Esophagus squamous epithelium (tissue), 5 donors: ENCODE measurements at regions not wholly inside any gene's neighbourhood (a gene's known extent, or its start where the extent isn't known, plus 50 kb on each side); places are given as distances from the start of the nearest gene placed in this dataset.

Experiments used
- DNase-seq: peaks from one replicate; lab custom pipeline; 2025; lab: John Stamatoyannopoulos, UW
- H3K27ac ChIP-seq, 4 donors: fragments of 200-600 bp; sonication (generic); one replicate each; pipeline ENCODE4 v1.5.1; 2016 to 2019; ENCODE audit warnings: mild to moderate bottlenecking in 1 of 4
- H3K27me3 ChIP-seq, 4 donors: fragments of 200-600 bp; sonication (generic); 1 replicate in 3 of 4; 2 replicates in 1 of 4; pipeline versions ENCODE4 v1.5.1 to v1.6.0; 2017 to 2021; ENCODE audit warnings: antibody characterized with exemption in 1 of 4
- H3K36me3 ChIP-seq, 3 donors: fragments of 200-600 bp; sonication (generic); one replicate each; pipeline ENCODE4 v1.5.1; 2016 to 2019
- H3K4me1 ChIP-seq, 3 donors: fragments of 200-600 bp; sonication (generic); one replicate each; pipeline ENCODE4 v1.5.1; 2017 to 2019
- H3K4me3 ChIP-seq, 4 donors: fragments of 200-600 bp; sonication (generic); 1 replicate in 3 of 4; 2 replicates in 1 of 4; pipeline ENCODE4 v1.5.1; 2016 to 2019; ENCODE audit warnings: mild to moderate bottlenecking in 2 of 4, moderate library complexity in 1 of 4
- H3K9me3 ChIP-seq, 3 donors: fragments of 200-600 bp; sonication (generic); one replicate each; pipeline ENCODE4 v1.5.1; 2016 to 2019
- POLR2A ChIP-seq, 4 donors: fragments of 450-650 bp; IDR thresholded peaks; one replicate each; pipeline ENCODE4 v1.6.1; 2017; ENCODE audit warnings: antibody characterized with exemption in 4 of 4, mild to moderate bottlenecking in 4 of 4, moderate library complexity in 3 of 4
- WGBS, 2 donors: methylation state at CpG; one replicate each; pipeline ENCODE4 v1.1.5; 2018; 5-methylcytosine and 5-hydroxymethylcytosine counted together
- intact Hi-C: fragments of 100-400 bp; cut with DNase I; formaldehyde crosslinking; loops from one replicate; pipeline ENCODE4 v1.15.0; 2022
- TF ChIP-seq, protein P1 (sequence below), 6 experiments: fragments of 450-650 bp in 4 of 6; fragments of 200-600 bp in 2 of 6; sonication (generic) in 2 of 6; IDR thresholded peaks; one replicate each; pipeline ENCODE4 v1.5.1; 2016 to 2019; ENCODE audit warnings: antibody characterized with exemption in 6 of 6, mild to moderate bottlenecking in 4 of 6, moderate library complexity in 4 of 6
- donor health status: DM: yes; HTN: yes; CAD: no.

GRCh38 chr3:20425138-20425537 is 239.1 kb upstream of the SGO1 start:
- H3K27ac ChIP-seq: no peak overlapping the region
- no peaks in the 10 kb centered on the region for H3K4me1 ChIP-seq
- H3K9me3 ChIP-seq: peaks cover 0 to 10% (median 0%) of the 10 kb centered on the region in 3 donors
- DNase-seq: no peak
- H3K4me3 ChIP-seq: no peak overlapping the region
- intact Hi-C loops: no loop called here
- no peaks in the 10 kb centered on the region for H3K36me3 ChIP-seq
- no peaks in the 10 kb centered on the region for H3K27me3 ChIP-seq
- no peak for TF ChIP-seq POLR2A (IDR thresholded peaks at IDR 0.05)
- TF ChIP-seq, protein P1, sequence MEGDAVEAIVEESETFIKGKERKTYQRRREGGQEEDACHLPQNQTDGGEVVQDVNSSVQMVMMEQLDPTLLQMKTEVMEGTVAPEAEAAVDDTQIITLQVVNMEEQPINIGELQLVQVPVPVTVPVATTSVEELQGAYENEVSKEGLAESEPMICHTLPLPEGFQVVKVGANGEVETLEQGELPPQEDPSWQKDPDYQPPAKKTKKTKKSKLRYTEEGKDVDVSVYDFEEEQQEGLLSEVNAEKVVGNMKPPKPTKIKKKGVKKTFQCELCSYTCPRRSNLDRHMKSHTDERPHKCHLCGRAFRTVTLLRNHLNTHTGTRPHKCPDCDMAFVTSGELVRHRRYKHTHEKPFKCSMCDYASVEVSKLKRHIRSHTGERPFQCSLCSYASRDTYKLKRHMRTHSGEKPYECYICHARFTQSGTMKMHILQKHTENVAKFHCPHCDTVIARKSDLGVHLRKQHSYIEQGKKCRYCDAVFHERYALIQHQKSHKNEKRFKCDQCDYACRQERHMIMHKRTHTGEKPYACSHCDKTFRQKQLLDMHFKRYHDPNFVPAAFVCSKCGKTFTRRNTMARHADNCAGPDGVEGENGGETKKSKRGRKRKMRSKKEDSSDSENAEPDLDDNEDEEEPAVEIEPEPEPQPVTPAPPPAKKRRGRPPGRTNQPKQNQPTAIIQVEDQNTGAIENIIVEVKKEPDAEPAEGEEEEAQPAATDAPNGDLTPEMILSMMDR (IDR thresholded peaks at IDR 0.05): no peak
- 78 to 88% methylated on average over 1 of the region's 1 CpG for WGBS, 2 donors

GRCh38 chr3:20424086-20424485 is 238.1 kb upstream of the SGO1 start:
- H3K9me3 ChIP-seq: peaks cover 0 to 10% (median 0%) of the 10 kb centered on the region in 3 donors
- WGBS, 2 donors: 41% methylated on average over 2 of the region's 2 CpGs
- H3K4me1 ChIP-seq: no peaks in the 10 kb centered on the region
- no peak for DNase-seq
- no peak overlapping the region for H3K4me3 ChIP-seq
- H3K27me3 ChIP-seq: no peaks in the 10 kb centered on the region
- H3K27ac ChIP-seq: no peak overlapping the region
- H3K36me3 ChIP-seq: no peaks in the 10 kb centered on the region
- TF ChIP-seq POLR2A (IDR thresholded peaks at IDR 0.05): no peak
- TF ChIP-seq, protein P1 (IDR thresholded peaks at IDR 0.05): no peak
- intact Hi-C loops: no loop called here

- no peak overlapping the region for H3K4me3 ChIP-seq
- no peaks in the 10 kb centered on the region for H3K4me1 ChIP-seq
- TF ChIP-seq, protein P1 (IDR thresholded peaks at IDR 0.05): no peak
- no peak for TF ChIP-seq POLR2A (IDR thresholded peaks at IDR 0.05)
- intact Hi-C loops: no loop called here
- 76 to 82% methylated on average over 2 of the region's 2 CpGs for WGBS, 2 donors
- peaks cover 0 to 9% (median 0%) of the 10 kb centered on the region in 3 donors for H3K9me3 ChIP-seq
- H3K27ac ChIP-seq: no peak overlapping the region
- no peaks in the 10 kb centered on the region for H3K36me3 ChIP-seq
- no peak for DNase-seq
- no peaks in the 10 kb centered on the region for H3K27me3 ChIP-seq
Measured at GRCh38 chr3:20422391-20422790, 236.4 kb upstream of the SGO1 start.

DNA sequence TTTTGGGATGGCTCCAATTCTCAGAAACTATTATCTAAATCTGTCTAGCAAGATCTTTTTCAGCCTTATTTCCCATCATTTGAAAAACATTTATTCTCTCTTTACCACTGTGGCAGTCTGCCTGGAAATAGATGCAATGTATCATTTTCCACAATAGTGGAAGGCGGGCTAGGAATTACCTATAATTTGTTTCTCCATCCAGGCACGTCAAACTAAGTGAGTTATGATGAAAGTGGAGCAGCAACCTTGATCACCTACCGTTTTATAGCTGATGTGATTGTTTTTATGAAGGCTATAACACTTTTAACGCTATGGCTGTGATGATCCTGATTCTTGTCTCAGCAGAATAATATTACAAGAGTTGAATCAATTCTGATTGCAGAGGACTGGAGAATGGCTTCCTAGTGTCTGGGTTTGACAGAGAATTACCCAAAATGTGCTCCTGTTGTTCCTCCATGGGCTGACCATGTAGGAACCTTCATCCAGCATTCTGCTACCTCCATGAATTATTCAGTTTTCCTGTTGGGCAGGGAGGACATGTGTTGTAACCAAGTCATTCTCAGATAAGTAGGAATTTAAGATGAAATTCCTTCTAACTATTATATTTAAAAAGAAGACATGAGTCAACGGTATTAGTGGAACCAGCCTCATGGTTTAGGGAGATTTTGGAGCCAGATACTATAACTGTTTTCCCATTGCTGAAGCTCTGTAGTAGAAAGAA is 231.5 kb upstream of the SGO1 start:
- Histone ChIP-seq H3K4me1 (no peaks in the 10 kb centered on the region), H3K4me3 (no peak overlapping the region), H3K36me3 (no peaks in the 10 kb centered on the region), H3K27ac (no peak overlapping the region), H3K27me3 (no peaks in the 10 kb centered on the region), H3K9me3 (no peaks in the 10 kb centered on the region)
- intact Hi-C loops: no loop called here
- 64 to 67% methylated on average over 5 of the region's 5 CpGs for WGBS, 2 donors
- DNase-seq: no peak
- TF ChIP-seq, protein P1 (IDR thresholded peaks at IDR 0.05): no peak
- TF ChIP-seq POLR2A (IDR thresholded peaks at IDR 0.05): no peak

DNA sequence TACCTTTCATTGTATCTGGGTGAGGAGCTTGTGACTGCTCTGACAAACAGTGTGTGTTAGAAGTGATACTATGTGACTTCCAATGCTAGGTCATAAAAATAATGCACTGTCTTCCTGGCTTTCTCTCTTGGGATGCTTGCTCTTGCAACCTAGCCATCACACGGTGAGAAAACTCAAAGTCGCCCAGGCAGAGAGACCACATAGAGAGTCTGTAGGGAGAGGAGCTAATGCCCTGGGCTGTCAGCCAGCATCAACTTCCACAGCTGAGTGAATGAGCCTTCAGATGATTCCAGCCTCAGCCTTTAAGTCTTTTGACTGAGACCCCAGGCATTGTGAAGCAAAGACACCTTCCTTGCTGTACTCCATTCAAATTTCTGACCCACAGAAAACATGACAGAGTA is 220.6 kb upstream of the SGO1 start:
- Histone ChIP-seq H3K27ac (no peak overlapping the region), H3K4me3 (no peak overlapping the region), H3K36me3 (no peaks in the 10 kb centered on the region), H3K9me3 (no peaks in the 10 kb centered on the region), H3K27me3 (no peaks in the 10 kb centered on the region), H3K4me1 (no peaks in the 10 kb centered on the region)
- 61% methylated on average over 2 of the region's 2 CpGs; no CpG with 5 or more reads in 1 of the 2 donors for WGBS, 2 donors
- DNase-seq: no peak
- no peak for TF ChIP-seq POLR2A (IDR thresholded peaks at IDR 0.05)
- TF ChIP-seq, protein P1 (IDR thresholded peaks at IDR 0.05): no peak
- intact Hi-C loops: no loop called here
